ENCODE measurements at regions not wholly inside any gene's neighbourhood (a gene's known extent, or its start where the extent isn't known, plus 50 kb on each side); places are given as distances from the start of the nearest gene placed in this dataset.
A peak's percentile ranks its signal among the peaks of the same experiment; 100 is the strongest.
"Not testable (repeated sequence)": the region's sequence is repeated elsewhere in the genome, so short reads cannot be mapped to it uniquely, and the experiment has no call there.

DNA sequence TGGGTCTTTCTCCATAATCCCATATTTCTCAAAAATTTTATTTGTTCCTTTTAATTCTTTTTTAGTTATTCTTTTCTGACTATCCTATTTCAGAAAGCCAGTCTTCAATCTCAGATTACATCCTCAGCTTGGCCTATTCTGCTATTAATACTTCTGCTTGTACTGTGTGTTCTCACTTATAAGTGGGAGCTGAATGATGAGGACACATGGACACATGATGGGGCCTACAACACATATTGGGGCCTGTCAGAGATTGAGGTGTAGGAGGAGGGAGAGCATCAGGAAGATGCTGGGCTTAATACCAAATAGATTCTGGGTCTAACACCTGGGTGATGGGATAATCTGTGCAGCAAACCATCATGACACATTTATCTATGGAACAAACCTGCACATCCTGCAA, 82.3 kb downstream of the MAGEE1 start:
- FAIRE-seq = no peak

GRCh38 chrX:76517544-76517943, 90.0 kb downstream of the MAGEE1 start:
- no peak for FAIRE-seq

DNA sequence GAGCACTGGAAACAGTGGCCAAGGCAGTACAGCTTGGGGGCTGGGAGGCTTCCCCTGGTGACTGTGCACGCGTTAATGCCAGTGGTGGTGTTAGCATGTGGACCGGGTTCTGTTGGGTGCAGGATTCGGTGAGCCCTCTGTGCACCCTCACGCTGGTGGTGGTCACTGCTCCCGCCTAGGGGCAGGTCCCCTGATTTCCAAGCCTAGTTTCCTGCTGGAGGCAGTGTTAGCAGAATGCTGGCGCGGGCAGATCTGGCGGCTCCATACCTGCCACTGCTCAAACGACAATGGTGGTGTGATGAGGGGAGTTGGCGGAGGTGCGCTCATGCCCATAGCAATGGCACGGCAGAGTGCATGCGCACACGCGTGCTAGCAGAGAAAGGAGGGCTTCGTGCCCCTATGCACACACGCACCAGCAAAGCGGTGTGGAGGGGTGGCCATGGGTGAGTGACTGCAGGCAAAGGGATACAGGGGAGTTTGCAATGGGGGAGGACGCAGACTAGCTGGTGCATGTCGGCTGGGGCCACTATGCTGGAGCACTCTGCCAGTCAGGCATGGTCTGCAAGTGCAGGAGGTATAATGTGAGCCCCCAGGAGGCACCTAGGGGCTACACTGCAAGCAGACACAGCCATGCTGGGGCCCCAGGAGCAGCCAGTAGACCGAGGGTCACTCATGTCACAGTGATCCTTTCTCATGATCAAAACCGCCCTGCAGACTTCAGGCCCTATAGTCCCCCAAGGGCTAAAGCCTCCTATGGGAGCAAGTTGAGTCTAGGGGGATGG, 93.0 kb downstream of the MAGEE1 start:
- FAIRE-seq = no peak

GRCh38 chrX:76535675-76536074, 108.2 kb downstream of the MAGEE1 start:
- not testable (repeated sequence) for FAIRE-seq

DNA sequence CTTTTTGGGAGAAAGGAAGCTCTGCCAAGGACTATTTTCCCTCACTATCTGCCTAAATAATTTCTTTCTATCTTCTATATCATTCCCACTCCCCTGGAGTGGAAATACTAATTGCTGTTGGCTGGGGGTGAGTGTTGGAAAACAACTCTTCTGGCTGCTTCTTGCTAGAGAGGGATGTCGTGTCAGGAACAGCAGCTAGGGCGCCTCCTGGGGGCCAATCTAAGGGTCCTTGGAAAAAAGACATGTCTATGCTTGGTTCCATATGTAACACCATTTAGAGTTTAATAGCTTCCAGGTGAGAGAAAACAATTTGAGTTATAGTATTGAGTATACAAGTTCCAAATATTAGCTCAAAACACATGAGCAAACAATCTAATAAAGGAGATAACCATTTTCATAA, 111.3 kb downstream of the MAGEE1 start:
- no peak for FAIRE-seq

DNA sequence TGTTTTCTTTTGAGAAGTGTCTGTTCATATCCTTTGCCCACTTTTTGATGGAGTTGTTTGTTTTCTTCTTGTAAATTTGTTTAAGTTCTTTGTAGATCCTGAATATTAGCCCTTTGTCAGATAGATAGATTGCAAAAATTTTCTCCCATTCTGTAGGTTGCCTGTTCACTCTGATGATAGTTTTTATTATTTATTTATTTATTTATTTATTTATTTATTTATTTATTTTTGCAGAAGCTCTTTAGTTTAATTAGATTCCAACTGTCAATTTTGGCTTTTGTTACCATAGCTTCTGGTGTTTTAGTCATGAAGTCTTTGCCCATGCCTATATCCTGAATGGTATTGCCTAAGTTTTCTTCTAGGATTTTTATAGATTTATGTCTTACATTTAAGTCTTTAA, 115.9 kb downstream of the MAGEE1 start:
- FAIRE-seq = peak; percentile 24

DNA sequence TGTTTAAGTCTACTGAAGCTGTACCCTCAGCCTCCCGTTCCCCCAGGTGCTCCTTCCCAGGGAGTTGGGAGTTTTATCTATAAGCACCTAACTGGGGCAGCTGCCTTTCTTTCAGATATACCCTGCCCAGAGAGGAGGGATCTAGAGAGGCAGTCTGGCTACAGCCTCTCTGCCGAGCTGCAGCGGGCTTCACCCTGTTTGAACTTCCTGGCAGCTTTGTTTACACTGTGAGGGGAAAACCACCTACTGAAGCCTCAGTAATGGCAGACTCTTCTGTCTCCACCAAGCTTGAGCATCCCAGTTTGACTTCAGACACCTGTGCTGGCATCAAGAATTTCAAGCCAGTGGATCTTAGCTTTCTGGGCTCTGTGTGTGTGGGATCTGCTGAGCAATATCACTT, 122.5 kb downstream of the MAGEE1 start:
- no peak for FAIRE-seq

DNA sequence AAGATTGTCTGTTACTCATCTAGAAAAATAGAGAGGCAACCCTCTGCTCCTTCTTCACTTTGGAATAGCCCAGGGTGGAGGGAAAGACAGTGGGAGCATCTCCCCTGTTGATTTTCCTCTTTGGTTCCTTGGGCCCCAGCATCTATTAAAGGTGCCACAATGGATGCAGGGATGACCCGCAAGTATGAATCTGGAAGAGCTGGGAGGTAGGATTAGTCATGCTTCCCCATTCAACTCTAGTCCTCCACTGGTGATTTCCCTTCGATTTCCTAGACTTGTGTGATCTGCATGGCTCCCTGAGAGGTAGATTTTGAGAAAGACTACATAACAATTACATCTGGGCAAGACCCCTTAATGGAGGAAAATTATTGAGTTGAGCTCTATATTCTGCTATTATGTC, 127.8 kb downstream of the MAGEE1 start:
- no peak for FAIRE-seq

DNA sequence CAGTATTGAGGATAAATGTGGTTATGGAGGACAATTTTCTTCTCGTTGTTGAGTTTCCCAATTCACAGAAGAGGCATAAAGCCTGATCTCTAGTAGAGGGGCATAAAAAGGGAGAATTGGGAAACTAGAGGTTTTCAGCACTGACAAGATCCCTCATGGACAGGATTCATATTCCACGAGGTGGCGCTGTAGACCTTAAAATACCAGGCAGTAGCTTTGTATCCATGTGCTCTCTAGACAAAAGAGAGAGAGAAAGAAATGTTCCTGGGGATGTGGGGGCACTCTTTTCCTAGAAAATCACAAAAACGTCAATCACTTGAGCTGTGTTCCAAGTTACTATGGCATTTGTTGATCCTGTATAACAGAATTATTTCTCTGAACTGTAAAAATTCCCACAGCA, 128.3 kb downstream of the MAGEE1 start:
- FAIRE-seq = no peak

- not testable (repeated sequence) for FAIRE-seq
These were observed 137.3 kb downstream of the MAGEE1 start for GRCh38 chrX:76564842-76565241.

DNA sequence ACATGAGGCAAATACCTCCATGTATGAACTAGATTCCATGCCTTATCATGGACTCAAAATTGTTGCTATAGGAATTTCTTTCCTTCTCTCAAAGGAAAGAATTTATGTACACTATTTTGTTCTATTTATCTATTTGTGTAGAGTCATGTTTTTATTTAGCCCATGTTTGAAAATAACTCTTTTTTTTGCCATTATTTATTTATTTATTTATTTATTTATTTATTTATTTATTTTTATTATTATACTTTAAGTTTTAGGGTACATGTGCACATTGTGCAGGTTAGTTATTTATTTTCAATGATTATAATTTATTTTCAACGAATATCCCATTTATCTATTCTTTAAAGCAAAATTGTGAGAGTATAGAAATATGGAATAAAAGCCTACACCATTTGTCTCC, 177.9 kb downstream of the MAGEE1 start:
- peak; percentile 43 for FAIRE-seq

DNA sequence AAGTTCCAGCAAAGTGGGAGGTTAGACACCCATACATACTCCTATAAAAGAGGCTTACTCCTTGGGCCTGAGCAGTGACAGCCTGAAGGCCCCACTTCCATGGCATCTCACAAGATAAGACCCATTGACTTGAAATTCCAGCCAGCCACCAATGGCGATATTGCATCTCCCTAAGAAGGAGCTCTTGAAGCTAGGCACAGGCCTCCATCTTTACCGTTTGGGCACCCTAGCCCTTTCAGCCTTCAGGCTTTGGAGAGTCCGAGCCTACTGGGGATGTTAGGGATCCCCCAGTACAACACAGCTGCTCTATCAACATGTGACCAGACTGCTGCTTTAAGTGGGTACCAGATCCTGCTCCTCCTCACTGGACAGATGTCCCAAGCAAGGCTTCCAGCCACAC, 189.5 kb downstream of the MAGEE1 start:
- FAIRE-seq = no peak

GRCh38 chrX:76643590-76643989, 216.1 kb downstream of the MAGEE1 start:
- FAIRE-seq = no peak

DNA sequence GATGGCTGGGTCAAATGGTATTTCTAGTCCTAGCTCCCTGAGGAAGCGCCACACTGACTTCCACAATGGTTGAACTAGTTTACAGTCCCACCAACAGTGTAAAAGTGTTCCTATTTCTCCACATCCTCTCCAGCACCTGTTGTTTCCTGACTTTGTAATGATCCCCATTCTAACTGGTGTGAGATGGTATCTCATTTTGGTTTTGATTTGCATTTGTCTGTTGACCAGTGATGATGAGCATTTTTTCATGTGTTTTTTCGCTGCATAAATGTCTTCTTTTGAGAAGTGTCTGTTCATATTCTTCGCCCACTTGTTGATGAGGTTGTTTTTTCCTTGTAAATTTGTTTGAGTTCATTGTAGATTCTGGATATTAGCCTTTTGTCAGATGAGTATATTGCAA, 223.9 kb downstream of the MAGEE1 start:
- FAIRE-seq = not testable (repeated sequence)

GRCh38 chrX:76657499-76657898, 230.0 kb downstream of the MAGEE1 start:
- FAIRE-seq = no peak

Data from colon (tissue), 2 donors.